NCI-H1105 treated with DMSO at 0.1 percent for 48 hours (cell line): ENCODE measurements at regions not wholly inside any gene's neighbourhood (a gene's known extent, or its start where the extent isn't known, plus 50 kb on each side); places are given as distances from the start of the nearest gene placed in this dataset.

Source experiments
- DNase-seq: peaks from one replicate; lab custom pipeline; 2025; lab: John Stamatoyannopoulos, UW

DNA sequence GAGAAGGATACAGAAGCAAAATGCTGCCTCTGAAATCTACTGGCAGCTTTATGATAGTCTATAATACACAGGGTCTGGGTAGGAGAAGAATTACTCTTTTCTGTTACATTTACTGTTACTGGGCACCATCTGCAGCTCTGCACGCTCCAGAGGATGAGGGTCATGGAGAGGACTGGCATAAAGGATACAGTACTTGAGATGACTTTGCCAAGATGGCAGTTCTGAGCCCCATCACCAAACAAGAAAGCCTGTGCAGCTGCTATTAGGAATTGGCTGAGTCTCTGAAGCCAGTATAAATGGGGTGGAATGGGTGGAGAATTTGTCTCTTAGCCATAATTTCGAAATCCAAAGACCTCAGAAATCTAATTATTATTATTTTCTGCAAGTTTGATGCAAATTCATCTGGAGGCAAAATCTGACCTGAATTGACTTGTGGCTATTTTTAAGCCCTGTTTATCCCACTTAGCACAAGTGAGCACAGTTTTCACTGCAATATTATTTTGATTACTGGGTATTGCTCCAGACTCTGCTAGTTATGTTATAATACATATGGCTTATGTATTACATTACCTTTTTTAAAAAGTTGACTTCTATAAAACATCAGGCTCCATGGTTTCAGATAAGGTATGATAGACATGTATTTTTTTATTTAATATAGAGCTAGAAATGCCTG is 579.5 kb downstream of the MBD2 start:
- DNase-seq, result no peak

DNA sequence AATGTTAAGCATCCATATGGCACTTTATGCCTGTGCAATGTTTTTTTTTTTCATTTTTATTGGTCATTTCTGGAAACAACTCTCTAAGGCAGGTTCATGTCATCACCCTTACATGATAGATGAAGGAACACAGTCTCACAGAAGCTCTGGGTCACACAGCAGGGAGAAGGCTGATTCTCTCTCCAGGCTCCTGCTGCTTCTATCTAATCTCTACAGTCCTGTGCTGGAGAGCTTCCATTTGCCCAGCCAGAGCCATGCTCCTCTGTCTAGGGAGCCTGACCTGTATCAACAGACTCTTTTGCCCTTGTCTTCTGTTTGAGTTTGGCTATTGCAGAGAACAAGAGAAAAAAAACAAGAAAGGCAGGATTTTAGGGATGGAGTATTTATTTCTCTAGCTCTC is 584.8 kb downstream of the MBD2 start:
- no peak for DNase-seq

DNA sequence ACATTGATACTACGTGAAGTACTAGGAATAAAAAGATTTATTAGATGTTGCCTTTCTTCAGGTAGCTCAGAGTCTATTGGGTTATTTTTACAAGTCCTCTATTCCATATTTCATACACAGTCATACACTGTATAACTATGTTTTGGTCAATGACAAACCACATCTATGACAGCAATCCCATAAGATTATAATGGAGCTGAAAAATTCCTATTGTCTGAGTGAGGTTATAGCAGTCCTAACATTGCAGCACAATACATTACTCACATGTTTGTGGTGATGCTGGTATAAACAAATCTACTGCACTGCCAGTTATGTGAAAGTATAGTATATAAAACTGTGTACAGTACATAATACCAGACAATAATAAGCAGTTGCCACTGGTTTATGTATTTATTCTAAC is 595.1 kb downstream of the MBD2 start:
- DNase-seq, result no peak

DNA sequence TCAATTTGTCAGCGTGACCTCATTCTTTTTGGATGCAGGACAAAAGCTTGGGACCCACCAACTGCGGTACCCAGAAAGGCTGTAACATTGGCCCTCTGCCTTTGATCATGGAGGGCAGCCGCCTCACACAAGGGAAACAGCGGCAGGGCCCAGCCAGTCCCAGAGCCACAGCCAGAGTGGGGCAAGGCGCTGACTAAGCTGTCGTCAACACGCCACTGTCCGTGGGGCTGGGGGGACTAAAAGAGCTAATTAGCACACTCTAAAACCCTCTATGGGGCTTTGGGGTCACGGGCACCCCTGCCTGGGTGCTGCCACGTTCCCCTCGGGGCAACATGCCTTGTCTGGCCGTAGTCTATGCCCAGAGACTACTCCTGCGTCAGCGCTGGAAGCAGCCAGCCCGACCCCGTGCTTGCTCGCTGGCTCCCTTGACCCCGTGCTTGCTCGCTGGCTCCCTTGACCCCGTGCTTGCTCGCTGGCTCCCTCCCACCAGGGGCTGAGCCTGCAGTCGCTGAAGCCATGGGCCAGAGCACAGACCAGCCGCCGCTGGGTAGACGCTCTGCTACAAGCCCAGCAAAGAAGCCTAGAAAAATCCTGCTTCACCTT is 598.4 kb downstream of the MBD2 start:
- no peak for DNase-seq

DNA sequence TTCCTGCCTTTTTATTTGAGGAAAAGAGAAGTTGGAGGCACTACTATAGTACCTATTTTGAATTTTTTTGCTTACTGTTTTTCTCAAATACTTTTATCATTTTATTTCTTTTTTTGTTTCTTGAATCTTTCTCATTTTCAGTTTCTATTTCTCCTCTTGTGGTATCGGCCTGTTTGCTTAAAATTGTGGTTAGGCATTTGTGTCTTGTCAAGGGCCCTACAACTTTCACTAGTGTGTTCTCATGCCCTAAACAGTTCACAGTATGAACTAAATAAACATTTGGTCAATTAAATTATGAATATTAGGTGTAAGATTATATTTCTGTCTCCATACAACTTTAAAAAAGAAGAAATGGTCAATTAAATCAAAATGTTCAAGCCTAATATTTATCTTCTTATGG is 613.5 kb downstream of the MBD2 start:
- DNase-seq, result no peak

DNA sequence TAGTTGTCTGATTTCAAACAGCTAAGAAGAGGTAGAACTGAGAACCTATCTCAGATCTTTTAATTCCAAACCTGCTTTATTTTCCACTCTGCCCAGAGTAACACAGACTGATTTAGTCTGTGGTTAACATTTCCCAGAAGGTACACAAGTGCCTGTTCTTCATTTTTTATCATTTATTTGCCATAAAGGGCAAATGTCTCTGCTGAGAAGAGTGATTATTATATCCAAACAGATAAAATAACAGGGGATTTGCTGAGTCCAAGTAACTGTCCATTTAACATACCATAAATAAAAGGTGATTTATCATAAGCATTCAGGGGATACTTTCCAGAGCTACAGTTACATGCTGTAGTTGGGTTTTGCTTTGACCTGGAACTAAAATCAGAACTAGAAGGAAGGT is 617.7 kb downstream of the MBD2 start:
- no peak for DNase-seq

DNA sequence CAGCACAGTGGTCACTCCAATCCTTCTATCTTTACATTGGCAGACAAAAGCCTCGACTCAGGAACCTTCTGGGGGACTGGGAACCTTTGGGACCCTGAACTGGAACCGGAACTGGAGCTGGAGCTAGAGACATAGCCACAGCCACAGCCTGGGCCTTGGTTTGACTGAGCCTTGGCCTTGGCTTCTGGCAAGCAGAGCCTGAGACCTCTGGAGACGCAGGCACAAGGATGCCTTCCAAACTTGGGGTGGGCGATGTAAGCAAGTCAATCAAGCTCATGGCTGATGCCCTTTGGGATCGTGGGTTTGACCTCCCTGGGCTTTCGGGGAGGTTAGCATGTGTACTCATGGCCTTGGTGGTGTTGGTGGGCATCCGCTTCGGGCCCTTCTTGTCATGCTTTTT is 619.3 kb downstream of the MBD2 start:
- no peak for DNase-seq

DNA sequence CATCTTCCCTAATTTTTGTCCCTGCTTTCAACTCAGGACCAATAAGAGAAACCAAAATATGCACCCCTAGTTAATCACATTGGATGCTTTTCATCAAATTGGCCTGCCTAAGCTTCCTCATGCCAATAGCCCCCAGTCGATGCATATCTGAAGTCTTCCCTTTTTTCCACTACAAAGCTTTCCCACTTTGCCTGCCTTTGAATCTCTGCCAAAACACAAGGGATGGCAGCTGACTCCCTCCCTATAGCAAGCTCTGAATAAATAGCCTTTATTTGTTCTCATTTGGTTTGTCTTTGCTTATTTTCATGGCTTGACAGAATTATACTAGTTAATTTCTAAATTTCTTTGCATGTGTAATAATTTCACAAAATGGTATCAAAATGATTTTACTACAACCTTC is 621.2 kb downstream of the MBD2 start:
- peak; percentile 60 for DNase-seq

DNA sequence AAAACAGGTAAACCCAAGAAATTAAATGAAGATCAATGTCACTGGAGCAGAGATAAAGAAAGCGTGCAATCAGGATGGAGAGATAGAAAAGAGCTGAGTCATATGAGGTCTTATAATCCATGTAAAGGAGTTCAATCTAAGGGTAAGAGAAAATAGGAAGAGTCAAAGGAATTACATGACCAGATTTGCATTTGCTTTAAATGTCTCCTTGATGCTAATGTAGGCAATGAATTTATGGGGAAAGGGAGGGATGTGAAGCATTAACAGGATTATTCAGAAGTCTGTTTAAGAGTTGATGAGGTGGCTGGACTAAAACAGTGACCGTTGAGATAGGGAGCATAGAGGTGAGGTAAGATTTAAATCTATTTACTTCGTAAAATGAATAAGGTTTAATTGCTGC is 623.1 kb downstream of the MBD2 start:
- DNase-seq, result no peak

DNA sequence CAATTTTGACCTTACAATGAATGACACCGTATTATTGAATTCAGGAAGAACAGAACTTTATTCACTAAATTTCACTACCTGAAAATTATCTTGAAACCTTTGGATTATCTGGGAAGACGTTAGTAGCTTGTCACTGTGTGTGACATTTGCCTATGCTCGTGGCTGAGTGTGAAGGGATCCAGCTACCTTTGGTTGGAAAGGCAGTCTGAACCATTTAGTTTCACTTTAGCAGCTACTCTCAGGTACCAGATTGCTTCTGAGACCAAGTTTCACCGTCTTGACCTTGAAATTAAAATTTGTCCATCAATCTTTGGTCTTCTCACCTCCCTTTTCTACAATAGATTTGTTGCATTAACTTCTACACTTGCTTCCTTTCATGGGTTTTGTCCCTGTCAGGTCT is 637.5 kb downstream of the MBD2 start:
- no peak for DNase-seq
